K562 (cell line): ENCODE measurements at regions not wholly inside any gene's neighbourhood (a gene's known extent, or its start where the extent isn't known, plus 50 kb on each side); places are given as distances from the start of the nearest gene placed in this dataset.

Experiments
- BCL6 ChIP-seq: fragments of 250-450 bp; sonication (Bioruptor Pico); IDR thresholded peaks from 2 replicates; pipeline ENCODE4 v1.4.0; 2020
- E2F4 ChIP-seq: sonication (generic); formaldehyde crosslinking; IDR thresholded peaks from 2 replicates; pipeline ENCODE4 v1.8.0; 2022; ENCODE audit warnings: mild to moderate bottlenecking, low read depth, missing genetic modification reagents
- EZH2 ChIP-seq: IDR thresholded peaks from 2 replicates; pipeline ENCODE4 v1.6.1; 2012; ENCODE audit warnings: low read depth, mild to moderate bottlenecking, inconsistent platforms, low read length, borderline replicate concordance
- KLF1 ChIP-seq: fragments of 450-650 bp; IDR thresholded peaks from 2 replicates; pipeline ENCODE4 v1.6.1; 2016; ENCODE audit warnings: missing genetic modification characterization, missing compliant biosample characterization
- NFRKB ChIP-seq: fragments of 450-650 bp; IDR thresholded peaks from 2 replicates; pipeline ENCODE4 v1.6.1; 2016; ENCODE audit warnings: low read depth
- NR0B1 ChIP-seq: fragments of 450-650 bp; IDR thresholded peaks from one replicate; pipeline ENCODE4 v1.6.1; 2018; ENCODE audit warnings: mild to moderate bottlenecking, moderate library complexity; ENCODE audit not compliant: partially characterized antibody
- NR2C1 ChIP-seq, 2 experiments: fragments of 450-650 bp; IDR thresholded peaks; 2 replicates each; pipeline ENCODE4 v1.6.1; 2017; ENCODE audit warnings: mild to moderate bottlenecking in 2 of 2, antibody characterized with exemption in 1 of 2, inconsistent platforms in 1 of 2, missing compliant biosample characterization in 1 of 2, missing genetic modification characterization in 1 of 2
- POLR2H ChIP-seq: IDR thresholded peaks from 2 replicates; pipeline ENCODE4 v1.6.1; 2016; ENCODE audit warnings: missing genetic modification characterization, low read depth, mild to moderate bottlenecking, control low read depth, missing compliant biosample characterization, moderate library complexity
- POU5F1 ChIP-seq: fragments of 150-350 bp; IDR thresholded peaks from 2 replicates; pipeline ENCODE4 v1.6.1; 2014; ENCODE audit warnings: borderline replicate concordance, low read length, low read depth, mild to moderate bottlenecking; ENCODE audit not compliant: partially characterized antibody
- YBX1 ChIP-seq: fragments of 450-650 bp; IDR thresholded peaks from 2 replicates; pipeline ENCODE4 v1.7.1; 2016; ENCODE audit warnings: mild to moderate bottlenecking
- ZNF253 ChIP-seq: fragments of 250-450 bp; sonication (Bioruptor Pico); conservative IDR thresholded peaks from 2 replicates; pipeline ENCODE4 v1.6.1; 2021; ENCODE audit warnings: mild to moderate bottlenecking
- TF ChIP-seq, protein P1 (sequence below): fragments of 450-650 bp; conservative IDR thresholded peaks from 2 replicates; pipeline ENCODE4 v1.6.1; 2016; ENCODE audit warnings: missing genetic modification characterization, low read depth, mild to moderate bottlenecking, control low read depth, missing compliant biosample characterization
- TF ChIP-seq, protein P2 (sequence below), 3 experiments: IDR thresholded peaks in 2 of 3; conservative IDR thresholded peaks in 1 of 3; 2 replicates each; pipeline ENCODE4 v1.5.1; 2011 to 2012; ENCODE audit warnings: low read length in 3 of 3, mild to moderate bottlenecking in 3 of 3, control low read depth in 2 of 3, improper control_type of control experiment in 1 of 3, inconsistent platforms in 1 of 3, low read depth in 1 of 3, mixed read lengths in 1 of 3, moderate library complexity in 1 of 3; ENCODE audit not compliant: insufficient read depth in 2 of 3
- TF ChIP-seq, protein P3 (sequence below): sonication (generic); formaldehyde crosslinking; IDR thresholded peaks from 2 replicates; pipeline ENCODE4 v1.8.0; 2023; ENCODE audit warnings: mild to moderate bottlenecking, missing genetic modification reagents

DNA sequence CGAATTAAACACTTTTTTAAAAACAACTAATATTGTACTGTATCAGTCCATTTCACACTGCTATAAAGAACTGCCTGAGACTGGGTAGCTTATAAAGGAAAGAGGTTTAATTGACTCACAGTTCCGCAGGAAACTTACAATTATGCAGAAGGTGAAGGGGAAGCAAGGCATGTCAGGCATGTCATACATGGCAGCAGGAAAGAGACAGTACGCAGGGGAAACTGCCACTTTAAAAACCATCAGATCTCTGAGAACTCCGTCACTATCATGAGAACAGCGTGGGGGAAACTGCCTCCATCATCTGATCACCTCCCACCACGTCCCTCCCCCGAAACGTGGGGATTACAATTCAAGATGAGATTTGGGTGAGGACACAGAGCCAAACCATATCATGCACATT, 162.8 kb upstream of the TPM1 start:
- TF ChIP-seq NFRKB (no peak), BCL6 (no peak), POLR2H (tag) (no peak), EZH2 (no peak), KLF1 (no peak), NR2C1 (IDR thresholded peaks at IDR 0.05) (no peak), NR2C1 (tag; IDR thresholded peaks at IDR 0.05) (no peak), POU5F1 (no peak), E2F4 (CRISPR knock-in tag) (no peak), ZNF253 (CRISPR knock-in tag) (no peak), YBX1 (no peak), NR0B1 (no peak)
- TF ChIP-seq, protein P1, sequence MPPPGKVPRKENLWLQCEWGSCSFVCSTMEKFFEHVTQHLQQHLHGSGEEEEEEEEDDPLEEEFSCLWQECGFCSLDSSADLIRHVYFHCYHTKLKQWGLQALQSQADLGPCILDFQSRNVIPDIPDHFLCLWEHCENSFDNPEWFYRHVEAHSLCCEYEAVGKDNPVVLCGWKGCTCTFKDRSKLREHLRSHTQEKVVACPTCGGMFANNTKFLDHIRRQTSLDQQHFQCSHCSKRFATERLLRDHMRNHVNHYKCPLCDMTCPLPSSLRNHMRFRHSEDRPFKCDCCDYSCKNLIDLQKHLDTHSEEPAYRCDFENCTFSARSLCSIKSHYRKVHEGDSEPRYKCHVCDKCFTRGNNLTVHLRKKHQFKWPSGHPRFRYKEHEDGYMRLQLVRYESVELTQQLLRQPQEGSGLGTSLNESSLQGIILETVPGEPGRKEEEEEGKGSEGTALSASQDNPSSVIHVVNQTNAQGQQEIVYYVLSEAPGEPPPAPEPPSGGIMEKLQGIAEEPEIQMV (tag) = no peak
- TF ChIP-seq, protein P2, sequence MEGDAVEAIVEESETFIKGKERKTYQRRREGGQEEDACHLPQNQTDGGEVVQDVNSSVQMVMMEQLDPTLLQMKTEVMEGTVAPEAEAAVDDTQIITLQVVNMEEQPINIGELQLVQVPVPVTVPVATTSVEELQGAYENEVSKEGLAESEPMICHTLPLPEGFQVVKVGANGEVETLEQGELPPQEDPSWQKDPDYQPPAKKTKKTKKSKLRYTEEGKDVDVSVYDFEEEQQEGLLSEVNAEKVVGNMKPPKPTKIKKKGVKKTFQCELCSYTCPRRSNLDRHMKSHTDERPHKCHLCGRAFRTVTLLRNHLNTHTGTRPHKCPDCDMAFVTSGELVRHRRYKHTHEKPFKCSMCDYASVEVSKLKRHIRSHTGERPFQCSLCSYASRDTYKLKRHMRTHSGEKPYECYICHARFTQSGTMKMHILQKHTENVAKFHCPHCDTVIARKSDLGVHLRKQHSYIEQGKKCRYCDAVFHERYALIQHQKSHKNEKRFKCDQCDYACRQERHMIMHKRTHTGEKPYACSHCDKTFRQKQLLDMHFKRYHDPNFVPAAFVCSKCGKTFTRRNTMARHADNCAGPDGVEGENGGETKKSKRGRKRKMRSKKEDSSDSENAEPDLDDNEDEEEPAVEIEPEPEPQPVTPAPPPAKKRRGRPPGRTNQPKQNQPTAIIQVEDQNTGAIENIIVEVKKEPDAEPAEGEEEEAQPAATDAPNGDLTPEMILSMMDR (IDR thresholded peaks at IDR 0.05 in 2 of 3, conservative IDR thresholded peaks at IDR 0.05 in 1 of 3; ENCODE audit: insufficient read depth in 2 of 3, low read depth in 1 of 3, low read length in 3 of 3) = no peak
- TF ChIP-seq, protein P3, sequence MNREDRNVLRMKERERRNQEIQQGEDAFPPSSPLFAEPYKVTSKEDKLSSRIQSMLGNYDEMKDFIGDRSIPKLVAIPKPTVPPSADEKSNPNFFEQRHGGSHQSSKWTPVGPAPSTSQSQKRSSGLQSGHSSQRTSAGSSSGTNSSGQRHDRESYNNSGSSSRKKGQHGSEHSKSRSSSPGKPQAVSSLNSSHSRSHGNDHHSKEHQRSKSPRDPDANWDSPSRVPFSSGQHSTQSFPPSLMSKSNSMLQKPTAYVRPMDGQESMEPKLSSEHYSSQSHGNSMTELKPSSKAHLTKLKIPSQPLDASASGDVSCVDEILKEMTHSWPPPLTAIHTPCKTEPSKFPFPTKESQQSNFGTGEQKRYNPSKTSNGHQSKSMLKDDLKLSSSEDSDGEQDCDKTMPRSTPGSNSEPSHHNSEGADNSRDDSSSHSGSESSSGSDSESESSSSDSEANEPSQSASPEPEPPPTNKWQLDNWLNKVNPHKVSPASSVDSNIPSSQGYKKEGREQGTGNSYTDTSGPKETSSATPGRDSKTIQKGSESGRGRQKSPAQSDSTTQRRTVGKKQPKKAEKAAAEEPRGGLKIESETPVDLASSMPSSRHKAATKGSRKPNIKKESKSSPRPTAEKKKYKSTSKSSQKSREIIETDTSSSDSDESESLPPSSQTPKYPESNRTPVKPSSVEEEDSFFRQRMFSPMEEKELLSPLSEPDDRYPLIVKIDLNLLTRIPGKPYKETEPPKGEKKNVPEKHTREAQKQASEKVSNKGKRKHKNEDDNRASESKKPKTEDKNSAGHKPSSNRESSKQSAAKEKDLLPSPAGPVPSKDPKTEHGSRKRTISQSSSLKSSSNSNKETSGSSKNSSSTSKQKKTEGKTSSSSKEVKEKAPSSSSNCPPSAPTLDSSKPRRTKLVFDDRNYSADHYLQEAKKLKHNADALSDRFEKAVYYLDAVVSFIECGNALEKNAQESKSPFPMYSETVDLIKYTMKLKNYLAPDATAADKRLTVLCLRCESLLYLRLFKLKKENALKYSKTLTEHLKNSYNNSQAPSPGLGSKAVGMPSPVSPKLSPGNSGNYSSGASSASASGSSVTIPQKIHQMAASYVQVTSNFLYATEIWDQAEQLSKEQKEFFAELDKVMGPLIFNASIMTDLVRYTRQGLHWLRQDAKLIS = no peak
